Astrocyte (in vitro differentiated cells and primary cell): ENCODE measurements at regions not wholly inside any gene's neighbourhood (a gene's known extent, or its start where the extent isn't known, plus 50 kb on each side); places are given as distances from the start of the nearest gene placed in this dataset.

Experiments
- EZH2 ChIP-seq: IDR thresholded peaks from 2 replicates; pipeline ENCODE4 v1.6.1; 2012; ENCODE audit warnings: mild to moderate bottlenecking, low read length, inconsistent platforms; ENCODE audit not compliant: insufficient read depth
- TF ChIP-seq, protein P1 (sequence below): IDR thresholded peaks from 2 replicates; pipeline ENCODE4 v1.5.1; 2011; ENCODE audit warnings: low read depth, mild to moderate bottlenecking, inconsistent platforms, low read length, moderate library complexity; ENCODE audit not compliant: insufficient read depth

DNA sequence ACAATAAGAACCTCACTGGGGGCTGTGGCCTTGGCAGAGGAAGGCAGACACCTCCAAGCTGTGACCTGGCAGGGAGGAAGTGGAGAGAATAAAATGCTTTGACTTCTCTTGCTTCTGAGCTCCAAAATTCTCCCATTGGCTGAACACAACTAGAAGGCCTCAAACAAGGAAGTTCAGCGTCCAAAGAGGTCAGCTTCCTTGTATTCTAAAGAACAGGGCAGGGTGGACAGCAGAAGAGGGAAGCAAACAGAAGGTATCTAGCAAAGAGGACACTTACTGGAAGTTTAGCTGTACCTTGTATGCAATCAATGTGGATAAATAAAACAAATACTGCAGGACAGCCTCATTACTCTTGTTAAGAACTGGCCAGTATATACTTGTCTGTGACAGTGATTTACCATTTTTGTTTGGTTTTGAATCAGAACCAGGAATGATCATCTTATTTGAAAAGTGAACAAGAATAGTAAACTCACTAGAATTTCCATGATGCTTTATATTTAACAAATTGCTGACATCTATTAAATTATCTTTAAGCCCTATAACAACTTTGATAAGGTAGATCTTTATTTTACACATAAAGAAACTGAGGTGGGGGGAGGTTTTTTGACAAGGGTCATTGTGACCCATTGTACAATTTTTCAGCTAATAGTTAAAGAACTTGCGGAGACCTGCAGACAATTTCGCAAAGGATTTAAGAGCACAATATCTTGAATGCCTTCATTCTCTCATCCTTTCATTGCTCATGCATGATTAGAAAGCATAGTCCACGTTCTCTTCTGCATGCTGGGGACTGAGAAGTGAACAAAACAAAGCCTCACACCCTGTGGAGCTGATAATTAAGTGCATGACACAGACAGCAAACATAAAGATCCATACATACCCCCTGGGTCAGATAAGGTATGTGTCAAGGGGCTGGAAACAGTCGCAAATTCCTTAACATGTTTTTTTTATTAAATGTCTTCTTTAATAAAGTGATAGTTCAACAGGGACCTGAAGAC lies 1448.0 kb downstream of the AACS start:
- TF ChIP-seq, protein P1, sequence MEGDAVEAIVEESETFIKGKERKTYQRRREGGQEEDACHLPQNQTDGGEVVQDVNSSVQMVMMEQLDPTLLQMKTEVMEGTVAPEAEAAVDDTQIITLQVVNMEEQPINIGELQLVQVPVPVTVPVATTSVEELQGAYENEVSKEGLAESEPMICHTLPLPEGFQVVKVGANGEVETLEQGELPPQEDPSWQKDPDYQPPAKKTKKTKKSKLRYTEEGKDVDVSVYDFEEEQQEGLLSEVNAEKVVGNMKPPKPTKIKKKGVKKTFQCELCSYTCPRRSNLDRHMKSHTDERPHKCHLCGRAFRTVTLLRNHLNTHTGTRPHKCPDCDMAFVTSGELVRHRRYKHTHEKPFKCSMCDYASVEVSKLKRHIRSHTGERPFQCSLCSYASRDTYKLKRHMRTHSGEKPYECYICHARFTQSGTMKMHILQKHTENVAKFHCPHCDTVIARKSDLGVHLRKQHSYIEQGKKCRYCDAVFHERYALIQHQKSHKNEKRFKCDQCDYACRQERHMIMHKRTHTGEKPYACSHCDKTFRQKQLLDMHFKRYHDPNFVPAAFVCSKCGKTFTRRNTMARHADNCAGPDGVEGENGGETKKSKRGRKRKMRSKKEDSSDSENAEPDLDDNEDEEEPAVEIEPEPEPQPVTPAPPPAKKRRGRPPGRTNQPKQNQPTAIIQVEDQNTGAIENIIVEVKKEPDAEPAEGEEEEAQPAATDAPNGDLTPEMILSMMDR: no peak
- no peak for TF ChIP-seq EZH2
